Vagina (tissue), 2 donors: ENCODE measurements at regions not wholly inside any gene's neighbourhood (a gene's known extent, or its start where the extent isn't known, plus 50 kb on each side); places are given as distances from the start of the nearest gene placed in this dataset.
A peak's percentile ranks its signal among the peaks of the same experiment; 100 is the strongest.
"Not testable (repeated sequence)": the region's sequence is repeated elsewhere in the genome, so short reads cannot be mapped to it uniquely, and the experiment has no call there.

ENCODE experiments used
- DNase-seq, 2 donors: peaks; one replicate each; pipeline ENCODE4 v3.0.0-alpha.2; 2017; ENCODE audit errors: extremely low spot score in 2 of 2
- H3K27ac ChIP-seq: fragments of 200-600 bp; sonication (generic); one replicate; pipeline ENCODE4 v1.5.1; 2019
- H3K27me3 ChIP-seq: fragments of 200-600 bp; sonication (generic); one replicate; pipeline ENCODE4 v1.5.1; 2019
- H3K36me3 ChIP-seq, 2 donors: fragments of 200-600 bp; sonication (generic); one replicate each; pipeline ENCODE4 v1.5.1; 2017 to 2019
- H3K4me1 ChIP-seq: fragments of 200-600 bp; sonication (generic); one replicate; pipeline ENCODE4 v1.5.1; 2019
- H3K4me3 ChIP-seq, 2 donors: fragments of 200-600 bp; sonication (generic); 1 replicate in 1 of 2; 2 replicates in 1 of 2; pipeline ENCODE4 v1.5.1; 2016 to 2019
- H3K9me3 ChIP-seq: fragments of 200-600 bp; sonication (generic); one replicate; pipeline ENCODE4 v1.5.1; 2019
- POLR2A ChIP-seq, 2 donors: fragments of 450-650 bp; IDR thresholded peaks; one replicate each; pipeline ENCODE4 v1.6.1; 2017; ENCODE audit warnings: antibody characterized with exemption in 2 of 2, mild to moderate bottlenecking in 2 of 2, moderate library complexity in 2 of 2
- POLR2AphosphoS5 ChIP-seq, 2 donors: sonication (generic); formaldehyde crosslinking; IDR thresholded peaks; one replicate each; pipeline ENCODE4 v1.9.0; 2017; ENCODE audit warnings: antibody characterized with exemption in 2 of 2, mild to moderate bottlenecking in 2 of 2, low read depth in 1 of 2; ENCODE audit not compliant: insufficient read depth in 1 of 2
- intact Hi-C: fragments of 100-400 bp; cut with DNase I; formaldehyde crosslinking; loops from one replicate; pipeline ENCODE4 v1.15.1; 2023
- TF ChIP-seq, protein P1 (sequence below), 3 experiments: fragments of 450-650 bp in 2 of 3; fragments of 200-600 bp in 1 of 3; sonication (generic) in 1 of 3; IDR thresholded peaks; one replicate each; pipeline ENCODE4 v1.5.1; 2017 to 2019; ENCODE audit warnings: antibody characterized with exemption in 3 of 3, mild to moderate bottlenecking in 2 of 3, moderate library complexity in 2 of 3

DNA sequence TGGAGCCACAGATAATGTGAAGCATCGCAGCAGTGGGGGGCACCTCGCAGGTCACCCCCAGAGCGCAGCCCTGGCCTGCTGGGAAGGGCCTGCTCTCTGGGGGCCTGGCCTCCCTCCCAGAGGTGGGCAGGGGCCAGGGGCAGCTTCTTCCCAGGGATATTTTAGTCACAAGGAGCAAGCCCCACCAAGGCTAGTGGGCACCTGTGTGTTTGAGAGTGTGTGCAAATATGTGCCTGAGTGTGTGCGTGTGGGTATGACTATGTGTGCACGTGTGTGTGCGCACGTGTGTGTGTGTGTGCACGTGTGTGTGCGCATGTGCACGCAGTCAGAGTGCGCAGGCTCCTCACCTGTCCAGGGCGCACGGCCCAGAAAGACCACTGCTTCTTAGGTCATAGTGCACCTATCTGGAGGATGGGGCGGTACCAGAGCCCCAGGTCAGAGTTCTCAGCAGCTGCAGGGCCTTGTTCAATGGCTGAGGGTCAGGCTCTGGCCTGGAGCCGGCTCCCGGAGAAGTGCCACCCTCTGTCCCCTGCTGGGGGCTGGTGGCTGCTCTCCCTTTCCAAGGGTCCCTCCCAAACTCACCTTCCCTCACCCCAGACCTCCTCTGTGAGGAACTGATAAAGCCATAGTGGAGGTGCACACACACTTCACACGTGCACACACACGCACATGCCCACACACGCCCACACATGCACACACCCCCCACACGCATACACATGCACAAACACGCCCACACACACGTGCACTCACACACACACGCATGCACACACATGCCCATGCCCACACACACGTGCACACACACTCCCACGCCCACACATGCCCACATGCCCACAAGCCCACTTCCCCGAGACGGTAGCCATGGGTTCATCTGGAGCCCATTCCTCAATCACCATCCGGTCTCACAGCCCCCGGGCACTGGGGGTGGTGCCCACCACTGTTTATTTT is 128.5 kb downstream of the KIF26A start:
- Histone ChIP-seq H3K9me3 (no peaks in the 10 kb centered on the region), H3K27ac (no peak overlapping the region), H3K4me1 (no peaks in the 10 kb centered on the region), H3K27me3 (no peaks in the 10 kb centered on the region), H3K4me3 (no peak overlapping the region), H3K36me3 (no peaks in the 10 kb centered on the region)
- intact Hi-C loops, result no loop called here
- no peak for TF ChIP-seq POLR2A (IDR thresholded peaks at IDR 0.05)
- TF ChIP-seq POLR2AphosphoS5 (IDR thresholded peaks at IDR 0.05; ENCODE audit: insufficient read depth in 1 of 2, low read depth in 1 of 2), result no peak
- TF ChIP-seq, protein P1, sequence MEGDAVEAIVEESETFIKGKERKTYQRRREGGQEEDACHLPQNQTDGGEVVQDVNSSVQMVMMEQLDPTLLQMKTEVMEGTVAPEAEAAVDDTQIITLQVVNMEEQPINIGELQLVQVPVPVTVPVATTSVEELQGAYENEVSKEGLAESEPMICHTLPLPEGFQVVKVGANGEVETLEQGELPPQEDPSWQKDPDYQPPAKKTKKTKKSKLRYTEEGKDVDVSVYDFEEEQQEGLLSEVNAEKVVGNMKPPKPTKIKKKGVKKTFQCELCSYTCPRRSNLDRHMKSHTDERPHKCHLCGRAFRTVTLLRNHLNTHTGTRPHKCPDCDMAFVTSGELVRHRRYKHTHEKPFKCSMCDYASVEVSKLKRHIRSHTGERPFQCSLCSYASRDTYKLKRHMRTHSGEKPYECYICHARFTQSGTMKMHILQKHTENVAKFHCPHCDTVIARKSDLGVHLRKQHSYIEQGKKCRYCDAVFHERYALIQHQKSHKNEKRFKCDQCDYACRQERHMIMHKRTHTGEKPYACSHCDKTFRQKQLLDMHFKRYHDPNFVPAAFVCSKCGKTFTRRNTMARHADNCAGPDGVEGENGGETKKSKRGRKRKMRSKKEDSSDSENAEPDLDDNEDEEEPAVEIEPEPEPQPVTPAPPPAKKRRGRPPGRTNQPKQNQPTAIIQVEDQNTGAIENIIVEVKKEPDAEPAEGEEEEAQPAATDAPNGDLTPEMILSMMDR (IDR thresholded peaks at IDR 0.05), result no peak
- peak in 1 of 2 donors; percentile 84 for DNase-seq

DNA sequence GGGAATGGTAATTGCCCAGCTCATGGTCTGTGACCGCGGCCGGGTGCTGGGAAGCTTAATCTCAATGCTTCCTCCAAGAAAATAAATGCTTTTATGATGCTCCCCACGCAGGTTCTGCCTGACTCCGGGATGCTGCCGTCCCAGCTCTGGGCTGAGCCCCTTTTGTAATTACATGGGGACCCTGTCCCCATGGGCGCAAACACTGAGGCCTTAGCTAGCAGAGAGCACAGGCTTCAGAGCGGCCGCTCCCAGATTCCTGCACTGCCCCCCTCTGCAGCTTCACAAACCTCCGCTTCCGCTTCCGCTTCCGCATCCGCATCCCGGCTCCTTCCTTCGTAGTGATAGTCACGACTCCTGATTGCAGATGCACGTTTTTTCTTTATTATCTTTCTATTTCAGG is 129.5 kb downstream of the KIF26A start:
- no peak for DNase-seq
- H3K4me3 ChIP-seq, result no peak overlapping the region
- H3K4me1 ChIP-seq, result no peaks in the 10 kb centered on the region
- TF ChIP-seq POLR2A (IDR thresholded peaks at IDR 0.05) (no peak), POLR2AphosphoS5 (IDR thresholded peaks at IDR 0.05; ENCODE audit: insufficient read depth in 1 of 2, low read depth in 1 of 2) (no peak)
- TF ChIP-seq, protein P1 (IDR thresholded peaks at IDR 0.05), result no peak
- no peaks in the 10 kb centered on the region for H3K36me3 ChIP-seq
- H3K27me3 ChIP-seq, result no peaks in the 10 kb centered on the region
- intact Hi-C loops, result no loop called here
- H3K9me3 ChIP-seq, result no peaks in the 10 kb centered on the region
- H3K27ac ChIP-seq, result no peak overlapping the region

DNA sequence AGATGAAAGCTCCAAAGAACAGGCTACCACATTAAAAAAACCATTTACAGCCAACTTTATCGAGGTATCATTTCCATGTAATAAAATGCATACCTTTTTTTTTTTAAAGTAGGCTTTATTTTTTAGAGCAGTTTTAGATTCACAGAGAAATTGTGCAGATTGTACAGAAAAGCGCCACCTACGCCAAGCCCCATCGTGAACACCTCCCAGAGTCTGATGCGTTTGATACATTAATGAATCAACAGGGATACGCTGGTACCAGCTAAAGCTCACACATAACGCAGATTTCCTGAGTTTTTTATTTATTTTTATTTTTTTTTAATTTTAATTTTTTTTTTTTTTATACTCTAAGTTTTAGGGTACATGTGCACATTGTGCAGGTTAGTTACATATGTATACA is 129.9 kb downstream of the KIF26A start:
- no peak overlapping the region for H3K27ac ChIP-seq
- intact Hi-C loops, result no loop called here
- H3K36me3 ChIP-seq, result no peaks in the 10 kb centered on the region
- no peak overlapping the region for H3K4me3 ChIP-seq
- H3K9me3 ChIP-seq, result no peaks in the 10 kb centered on the region
- H3K4me1 ChIP-seq, result no peaks in the 10 kb centered on the region
- no peak for TF ChIP-seq POLR2AphosphoS5 (IDR thresholded peaks at IDR 0.05; ENCODE audit: insufficient read depth in 1 of 2, low read depth in 1 of 2)
- TF ChIP-seq, protein P1 (IDR thresholded peaks at IDR 0.05), result no peak
- TF ChIP-seq POLR2A (IDR thresholded peaks at IDR 0.05), result no peak
- no peak for DNase-seq
- no peaks in the 10 kb centered on the region for H3K27me3 ChIP-seq

DNA sequence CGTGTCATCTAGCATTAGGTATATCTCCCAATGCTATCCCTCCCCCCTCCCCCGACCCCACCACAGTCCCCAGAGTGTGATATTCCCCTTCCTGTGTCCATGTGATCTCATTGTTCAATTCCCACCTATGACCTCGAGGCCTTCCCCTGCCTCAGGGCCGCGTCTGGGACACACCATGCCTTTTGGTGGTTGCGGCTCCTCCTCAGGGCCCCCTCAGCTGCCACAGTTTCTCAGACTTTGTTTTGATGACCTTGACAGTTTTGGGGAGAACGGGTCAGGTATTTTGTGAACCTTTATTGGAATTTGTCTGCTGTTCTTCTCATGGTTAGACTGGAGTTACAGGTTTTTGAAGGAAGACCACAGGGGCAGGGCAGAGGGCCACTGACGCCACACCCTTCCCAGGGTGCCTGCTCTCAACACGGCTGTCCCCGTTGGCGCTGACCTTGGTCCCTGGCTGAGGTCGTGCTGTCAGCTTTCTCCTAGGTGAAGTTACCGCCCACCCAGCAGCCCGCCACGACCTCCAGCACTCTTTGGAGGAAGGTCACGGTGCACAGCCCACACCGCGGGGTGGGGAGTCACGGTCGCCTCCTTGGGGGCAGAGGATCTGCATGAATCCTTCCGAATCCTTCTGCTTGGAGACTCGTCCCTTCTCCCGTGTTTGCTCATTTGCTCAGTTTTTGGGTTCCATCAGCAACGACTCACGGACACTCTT is 130.5 kb downstream of the KIF26A start:
- no peaks in the 10 kb centered on the region for H3K27me3 ChIP-seq
- no peaks in the 10 kb centered on the region for H3K36me3 ChIP-seq
- TF ChIP-seq POLR2AphosphoS5 (IDR thresholded peaks at IDR 0.05; ENCODE audit: insufficient read depth in 1 of 2, low read depth in 1 of 2) (no peak), POLR2A (IDR thresholded peaks at IDR 0.05) (no peak)
- TF ChIP-seq, protein P1 (IDR thresholded peaks at IDR 0.05), result no peak
- no peak overlapping the region for H3K4me3 ChIP-seq
- intact Hi-C loops, result no loop called here
- H3K27ac ChIP-seq, result no peak overlapping the region
- H3K4me1 ChIP-seq, result no peaks in the 10 kb centered on the region
- no peak for DNase-seq
- no peaks in the 10 kb centered on the region for H3K9me3 ChIP-seq

DNA sequence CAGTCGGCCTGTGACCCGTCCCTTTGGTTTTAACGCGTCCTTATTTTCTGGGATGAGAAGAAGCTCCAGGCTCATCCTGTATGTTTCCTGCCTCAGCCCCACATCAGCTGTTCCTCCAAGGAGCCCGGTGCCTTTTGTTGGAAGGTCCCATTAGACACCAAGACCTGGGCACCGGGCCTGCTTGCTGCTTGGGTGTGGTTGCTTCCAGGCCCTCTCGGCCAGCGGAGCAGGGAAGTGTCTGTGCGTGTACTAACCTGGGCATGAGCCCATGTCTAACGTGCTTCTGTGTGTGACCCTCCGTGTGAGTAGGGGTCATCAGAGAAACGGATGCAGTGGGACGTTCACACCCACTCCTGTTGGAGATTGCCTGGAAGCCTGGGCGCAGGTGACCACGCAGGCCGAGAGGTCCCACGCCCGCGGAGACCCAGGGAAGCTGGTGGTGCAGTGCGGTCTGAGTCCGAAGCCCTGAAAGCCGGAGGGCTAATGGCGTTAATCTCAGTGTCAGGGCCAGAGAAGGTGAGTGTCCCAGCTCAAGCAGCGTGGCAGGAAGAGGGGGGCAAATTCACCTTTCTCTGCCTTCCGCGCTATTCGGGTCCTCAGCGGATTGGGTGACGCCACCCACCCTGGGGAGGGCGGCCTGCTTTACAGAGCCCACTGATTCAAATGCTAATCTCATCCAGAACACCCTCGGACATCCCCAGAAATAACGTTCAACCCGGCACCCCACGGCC is 131.3 kb downstream of the KIF26A start:
- DNase-seq, H3K9me3 ChIP-seq: not testable (repeated sequence)

More for the DNA sequence above, 131.3 kb downstream of the KIF26A start:
- intact Hi-C loops, H3K27me3 ChIP-seq, H3K36me3 ChIP-seq, H3K27ac ChIP-seq, H3K4me3 ChIP-seq, H3K4me1 ChIP-seq: not testable (repeated sequence)
